AML-193 (cell line): ENCODE measurements at regions not wholly inside any gene's neighbourhood (a gene's known extent, or its start where the extent isn't known, plus 50 kb on each side); places are given as distances from the start of the nearest gene placed in this dataset.
"Not testable (repeated sequence)": the region's sequence is repeated elsewhere in the genome, so short reads cannot be mapped to it uniquely, and the experiment has no call there.

Source experiments
- DNase-seq, 2 experiments: peaks; one replicate each; lab custom pipeline; 2025; lab: John Stamatoyannopoulos, UW

DNA sequence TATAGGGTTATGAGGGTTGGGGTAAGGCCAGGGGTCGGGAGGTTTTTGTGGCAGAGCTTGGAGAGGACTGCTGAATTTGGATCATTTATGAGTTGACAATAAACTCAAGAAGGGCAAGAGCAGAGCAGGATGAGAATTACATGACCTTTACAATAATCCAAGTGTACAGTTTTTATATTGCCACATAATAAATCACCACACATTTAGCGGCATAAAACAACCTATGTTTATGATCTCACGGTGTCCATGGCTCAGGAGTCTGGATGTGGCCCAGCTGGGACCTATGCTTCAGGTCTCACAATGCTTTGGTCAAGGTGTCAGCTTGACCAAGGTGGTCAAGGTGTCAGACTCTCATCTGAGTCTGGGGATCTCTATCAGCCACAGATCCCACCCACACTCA, 118.3 kb upstream of the WSCD1 start:
- no peak for DNase-seq

DNA sequence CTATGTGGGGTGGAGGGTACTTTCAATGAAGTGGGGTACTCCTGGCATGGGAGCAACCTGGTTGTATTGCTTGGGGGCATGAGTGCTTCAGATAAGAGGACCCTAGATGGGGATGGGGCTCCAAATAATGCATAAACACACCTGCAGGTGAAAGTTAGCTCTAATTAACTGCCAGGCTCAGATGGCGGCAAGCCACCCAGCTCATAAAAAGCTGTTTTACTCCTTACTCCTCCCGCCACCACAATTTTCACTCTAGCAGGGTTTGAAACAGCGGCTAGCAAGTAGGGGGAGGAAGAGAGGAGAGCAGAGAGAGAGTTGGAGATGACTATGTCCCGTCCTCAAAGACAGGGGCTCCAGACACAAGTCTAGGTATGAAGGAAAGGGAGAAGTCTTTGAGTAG, 117.7 kb upstream of the WSCD1 start:
- no peak for DNase-seq

DNA sequence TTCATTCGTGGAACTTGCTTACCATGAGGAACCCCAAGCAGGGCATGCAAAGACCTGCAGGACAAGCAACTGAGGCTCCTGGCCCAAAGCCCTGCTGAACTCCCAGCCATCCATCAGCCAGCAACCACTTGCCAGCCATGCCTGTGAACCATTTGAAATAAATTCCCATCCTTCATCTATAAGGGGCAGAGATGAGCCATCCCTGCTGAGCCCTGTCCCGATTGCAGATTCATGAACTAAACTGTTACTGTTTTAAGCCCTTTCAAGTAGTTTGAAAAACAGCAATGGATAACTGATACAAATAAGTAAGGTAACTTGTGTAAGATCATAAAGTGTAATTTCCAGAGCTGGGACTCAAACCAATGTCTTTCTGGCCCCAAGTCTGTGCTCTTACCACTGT, 114.4 kb upstream of the WSCD1 start:
- DNase-seq: no peak

DNA sequence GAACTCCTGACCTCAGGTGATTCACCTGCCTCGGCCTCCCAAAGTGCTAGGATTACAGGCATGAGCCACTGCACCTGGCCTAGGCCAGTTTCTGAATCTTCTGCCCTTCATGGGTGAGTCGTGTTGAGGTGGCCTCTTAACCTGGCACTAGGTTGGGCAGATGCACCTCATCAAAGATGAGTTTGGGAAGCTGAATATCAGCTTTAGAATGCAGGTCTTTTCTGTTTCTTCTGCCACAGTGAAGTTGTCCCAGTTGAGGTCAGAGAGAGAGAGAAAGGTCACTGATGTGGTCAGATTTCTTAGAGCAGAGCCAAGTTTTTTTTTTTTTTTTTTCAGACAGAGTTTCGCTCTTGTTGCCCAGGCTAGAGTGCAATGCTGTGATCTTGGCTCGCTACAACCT, 111.3 kb upstream of the WSCD1 start:
- DNase-seq: no peak

DNA sequence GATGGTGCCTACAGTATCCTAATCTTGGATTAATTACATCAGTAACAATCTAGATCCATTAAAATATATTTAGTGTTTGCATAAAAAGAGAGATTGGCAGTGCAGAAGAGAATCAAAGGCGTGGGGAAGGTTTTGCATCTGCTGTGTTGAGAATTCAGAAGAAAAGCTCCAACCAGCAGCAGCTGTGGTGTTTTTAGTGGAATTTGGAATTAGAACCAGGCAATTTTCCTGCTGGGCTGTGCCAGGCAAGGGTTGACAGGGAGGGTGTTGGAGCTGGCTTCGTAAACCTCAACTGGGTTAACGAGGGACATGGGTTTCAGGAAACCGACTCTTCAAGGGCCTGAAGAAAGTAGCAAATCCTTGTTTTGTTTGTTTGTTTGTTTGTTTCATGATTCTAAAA, 107.8 kb upstream of the WSCD1 start:
- DNase-seq: no peak

DNA sequence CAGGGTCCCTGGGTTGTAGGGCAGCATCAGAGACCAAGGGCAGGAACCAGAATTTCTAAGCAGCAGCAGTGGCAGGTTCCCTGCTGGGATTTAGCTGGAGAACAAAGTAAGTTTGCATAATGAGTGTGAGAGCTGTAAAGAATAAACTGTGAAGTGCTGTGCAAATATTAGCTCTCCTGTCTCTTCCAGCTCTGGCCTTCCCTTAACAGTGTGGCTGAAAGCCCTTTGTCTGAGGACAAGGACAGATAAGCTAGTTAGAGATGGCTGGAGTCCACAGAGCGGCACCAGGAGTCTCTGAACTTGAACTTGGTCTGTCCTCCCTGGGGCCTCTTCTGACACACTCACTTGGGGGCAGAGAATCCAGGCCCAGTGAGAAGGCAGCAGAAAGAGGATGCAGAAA, 98.2 kb upstream of the WSCD1 start:
- no peak for DNase-seq

DNA sequence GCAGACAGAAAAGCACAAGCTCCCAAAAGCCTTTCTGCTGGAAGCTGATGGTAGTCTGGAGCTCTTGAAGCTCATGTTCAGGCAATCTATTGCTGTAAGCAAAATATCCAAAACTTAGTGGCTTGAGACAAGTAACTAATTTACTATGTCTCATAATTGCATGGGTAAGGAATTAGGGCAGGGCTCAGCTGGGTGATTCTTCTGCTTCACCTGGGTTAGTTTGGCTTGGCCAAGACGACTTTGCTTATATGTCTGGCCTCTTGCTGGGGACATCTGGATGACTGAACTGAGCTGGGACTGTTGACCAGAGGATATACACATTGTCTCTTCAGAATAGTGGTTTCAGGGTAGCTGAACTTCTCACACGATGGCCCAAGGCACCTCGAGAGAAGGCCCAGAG, 96.8 kb upstream of the WSCD1 start:
- DNase-seq: no peak

DNA sequence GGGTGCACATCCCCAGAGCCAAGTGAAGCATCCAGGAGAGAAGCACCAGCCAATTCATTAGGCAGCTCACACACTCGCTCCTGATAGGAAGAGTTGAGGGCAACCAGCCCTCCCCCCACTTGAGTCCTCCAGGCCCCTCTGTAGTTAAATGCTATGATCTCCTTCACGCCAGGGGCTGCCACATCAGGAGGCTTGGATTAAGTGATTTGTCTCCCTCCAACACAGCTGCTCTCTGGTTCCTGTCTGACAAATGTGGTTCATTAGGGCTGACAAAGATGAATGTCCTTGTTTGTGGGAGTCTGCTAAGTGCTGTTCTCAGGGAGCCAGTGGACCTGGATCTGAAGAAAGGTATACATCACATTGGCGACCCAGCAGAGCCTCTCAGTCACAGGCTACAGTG, 94.5 kb upstream of the WSCD1 start:
- no peak for DNase-seq

DNA sequence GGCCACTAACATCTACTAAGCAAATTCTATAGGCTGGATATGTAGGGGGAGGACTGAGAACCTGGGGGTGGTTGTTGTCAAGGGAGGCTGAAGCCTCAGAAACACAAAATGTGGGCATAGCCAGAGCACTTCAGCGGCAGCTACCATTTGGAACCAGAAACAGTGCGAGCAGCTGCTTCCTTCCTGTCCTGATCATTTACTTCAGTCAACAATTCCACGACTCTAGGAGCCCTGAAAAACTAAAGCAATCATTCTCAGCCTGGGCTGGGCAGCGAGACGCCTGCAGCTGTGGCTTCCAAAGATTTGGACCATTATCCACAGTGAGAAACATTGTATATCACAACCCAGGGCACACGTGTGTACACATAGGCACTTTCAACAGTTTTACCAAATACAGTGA, 93.9 kb upstream of the WSCD1 start:
- DNase-seq: no peak

DNA sequence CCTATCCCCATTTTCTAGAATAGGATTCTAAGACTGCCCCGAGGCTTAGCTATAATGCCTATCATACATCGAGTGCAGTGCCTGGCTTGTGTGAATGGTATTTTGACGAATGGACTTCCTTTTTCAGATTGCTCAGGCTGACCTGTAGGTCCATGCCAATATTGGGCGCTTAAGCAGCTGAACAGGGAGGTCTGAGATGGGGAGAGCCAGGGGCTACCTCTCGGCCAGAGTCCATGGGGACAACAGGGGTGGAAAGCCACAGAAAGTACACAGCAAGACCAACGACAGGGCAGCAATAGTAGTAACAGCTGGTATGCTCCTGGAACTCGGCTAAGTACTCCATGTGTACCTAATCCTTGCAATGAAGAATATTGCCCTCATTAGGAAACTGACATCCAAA, 91.7 kb upstream of the WSCD1 start:
- DNase-seq: no peak

DNA sequence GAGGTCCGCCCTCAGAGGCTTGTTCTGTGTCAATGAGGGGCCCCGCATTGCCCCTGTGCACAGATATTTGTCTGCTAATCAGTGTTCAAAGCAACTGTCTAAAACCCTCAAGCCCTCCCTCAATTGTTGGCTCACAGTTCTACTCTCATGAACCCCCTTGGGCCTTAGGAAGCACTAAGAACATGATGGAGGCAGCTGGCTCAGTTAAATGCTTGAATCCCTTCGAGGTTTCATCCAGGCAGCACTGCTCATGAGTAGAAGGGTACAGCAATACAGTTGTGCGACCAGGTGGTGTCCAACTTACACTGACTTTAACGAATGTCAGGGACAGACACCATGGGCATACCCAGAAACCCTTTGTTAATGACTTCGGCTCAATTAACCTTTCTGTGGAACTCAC, 89.2 kb upstream of the WSCD1 start:
- DNase-seq: no peak

DNA sequence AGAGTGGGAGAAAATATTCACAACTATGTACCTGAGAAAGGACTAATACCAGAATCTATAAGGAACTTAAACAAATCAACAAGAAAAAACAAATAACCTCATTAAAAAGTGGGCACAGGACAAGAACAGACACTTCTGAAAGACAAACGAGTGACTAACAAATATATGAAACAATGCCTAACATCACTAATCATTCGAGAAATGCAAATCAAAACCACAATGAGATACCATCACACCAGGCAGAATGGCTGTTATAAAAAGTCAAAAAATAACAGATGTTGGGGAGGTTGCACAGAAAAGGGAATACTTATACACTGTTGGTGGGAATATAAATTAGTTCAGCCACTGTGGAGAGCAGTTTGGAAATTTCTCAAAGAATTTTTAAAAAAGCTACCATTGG, 83.5 kb upstream of the WSCD1 start:
- DNase-seq: no peak

DNA sequence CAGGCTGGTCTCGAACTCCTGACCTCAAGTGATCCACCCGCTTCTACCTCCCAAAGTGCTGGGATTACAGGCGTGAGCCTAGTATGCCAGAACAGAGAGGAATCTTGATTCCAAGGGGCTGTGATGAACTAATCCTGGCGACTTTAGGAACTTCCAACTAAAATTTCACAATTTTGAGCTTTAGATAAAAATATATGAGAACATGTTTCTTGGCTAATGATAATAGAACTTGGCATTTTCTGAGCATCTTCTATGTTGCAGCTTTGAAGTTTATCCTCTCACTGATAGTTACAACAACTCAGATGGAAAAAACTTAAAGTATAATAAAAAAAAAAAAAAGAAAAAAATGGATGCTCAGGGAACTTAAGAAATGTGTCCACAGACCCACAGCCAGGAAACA, 69.8 kb upstream of the WSCD1 start:
- DNase-seq: no peak

DNA sequence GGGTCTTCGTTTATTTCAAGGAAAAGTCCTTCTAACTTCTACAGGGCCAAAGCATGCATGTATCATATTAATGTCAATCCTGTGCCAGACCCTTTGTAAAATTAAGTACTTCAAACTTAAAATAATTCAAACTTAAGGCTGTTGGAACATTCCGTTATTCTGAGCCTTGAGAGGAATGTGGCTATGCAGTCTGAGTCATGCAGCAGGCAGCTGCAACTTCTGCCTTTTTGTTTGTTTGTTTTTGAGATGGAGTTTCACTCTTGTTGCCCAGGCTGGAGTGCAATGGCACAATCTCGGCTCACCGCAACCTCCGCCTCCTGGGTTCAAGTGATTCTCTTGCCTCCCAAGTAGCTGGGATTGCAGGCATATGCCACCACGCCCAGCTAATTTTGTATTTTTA, 67.0 kb upstream of the WSCD1 start:
- DNase-seq: not testable (repeated sequence)

DNA sequence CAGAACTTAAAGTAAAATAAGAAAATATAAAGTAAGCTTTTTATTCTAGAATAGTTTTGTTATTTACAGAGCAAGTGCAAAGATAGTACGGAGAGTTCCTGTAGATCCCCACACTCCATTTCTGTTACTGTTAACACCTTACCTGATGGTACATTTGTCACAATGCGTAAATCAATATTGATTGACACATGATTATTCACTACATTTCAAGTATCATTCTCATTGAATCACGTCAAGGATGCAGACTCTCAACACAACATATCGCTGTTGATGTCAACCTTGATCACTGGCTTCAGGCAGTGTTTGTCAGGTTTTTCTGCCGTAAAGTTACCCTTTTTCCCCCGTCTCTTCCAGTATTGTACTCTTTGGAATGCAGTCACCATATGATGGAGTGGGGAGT, 64.2 kb upstream of the WSCD1 start:
- DNase-seq: no peak

DNA sequence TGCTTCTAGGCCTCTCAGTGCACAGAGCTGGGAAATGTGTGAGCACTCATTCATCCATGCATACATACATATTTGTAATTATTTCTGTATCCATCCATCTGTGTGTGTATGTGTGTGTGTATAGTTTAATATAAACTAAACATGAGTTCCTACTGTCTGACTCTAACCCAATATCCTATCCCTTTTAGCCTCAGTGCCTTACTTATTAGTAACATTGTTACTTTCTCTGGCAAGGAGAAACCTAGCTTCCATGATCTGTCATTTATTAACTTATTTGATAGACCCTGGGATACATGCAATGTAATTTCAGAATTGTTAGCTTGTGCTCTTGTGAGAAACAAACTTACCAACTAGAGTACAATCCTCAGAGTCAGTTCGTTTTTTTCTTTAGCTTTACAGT, 59.0 kb upstream of the WSCD1 start:
- no peak for DNase-seq

DNA sequence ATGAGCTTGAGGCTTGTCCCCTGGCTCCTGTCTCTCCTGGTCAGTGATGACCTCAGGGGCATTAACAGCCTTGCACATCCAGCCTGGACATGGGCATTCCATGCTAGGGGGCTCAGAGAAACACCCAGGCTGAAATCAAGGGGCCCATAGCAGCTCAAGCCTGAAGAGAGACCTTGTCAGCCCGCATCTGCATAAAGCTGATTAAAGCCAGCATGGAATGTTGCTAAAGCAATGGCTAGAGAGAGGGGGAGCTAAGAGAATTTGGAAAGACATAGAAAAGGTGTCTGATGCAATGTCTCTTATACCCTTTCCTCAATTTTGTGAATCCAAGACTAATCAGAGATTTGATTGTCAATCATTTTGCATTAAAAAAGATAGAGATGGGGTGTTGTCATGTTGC, 51.4 kb upstream of the WSCD1 start:
- DNase-seq: no peak

DNA sequence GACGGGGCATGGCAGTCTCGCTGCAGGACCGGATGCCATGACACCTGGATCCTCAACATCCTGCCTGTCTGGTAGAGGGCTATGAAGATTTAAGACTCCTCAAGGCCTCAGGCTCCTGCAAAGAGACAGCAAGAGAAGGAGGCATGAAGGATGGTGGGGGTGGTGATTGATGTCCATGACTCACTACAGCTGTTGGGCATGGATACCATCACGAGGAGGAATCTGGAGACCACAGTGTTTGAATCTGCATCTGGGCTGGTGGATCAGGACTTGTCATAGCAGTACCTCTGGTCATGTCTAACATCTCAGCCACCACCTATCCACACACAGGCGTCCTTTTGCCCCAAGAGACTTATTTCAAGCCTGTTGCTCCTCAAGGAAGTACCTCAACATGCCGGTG, 50.2 kb upstream of the WSCD1 start:
- DNase-seq: no peak

DNA sequence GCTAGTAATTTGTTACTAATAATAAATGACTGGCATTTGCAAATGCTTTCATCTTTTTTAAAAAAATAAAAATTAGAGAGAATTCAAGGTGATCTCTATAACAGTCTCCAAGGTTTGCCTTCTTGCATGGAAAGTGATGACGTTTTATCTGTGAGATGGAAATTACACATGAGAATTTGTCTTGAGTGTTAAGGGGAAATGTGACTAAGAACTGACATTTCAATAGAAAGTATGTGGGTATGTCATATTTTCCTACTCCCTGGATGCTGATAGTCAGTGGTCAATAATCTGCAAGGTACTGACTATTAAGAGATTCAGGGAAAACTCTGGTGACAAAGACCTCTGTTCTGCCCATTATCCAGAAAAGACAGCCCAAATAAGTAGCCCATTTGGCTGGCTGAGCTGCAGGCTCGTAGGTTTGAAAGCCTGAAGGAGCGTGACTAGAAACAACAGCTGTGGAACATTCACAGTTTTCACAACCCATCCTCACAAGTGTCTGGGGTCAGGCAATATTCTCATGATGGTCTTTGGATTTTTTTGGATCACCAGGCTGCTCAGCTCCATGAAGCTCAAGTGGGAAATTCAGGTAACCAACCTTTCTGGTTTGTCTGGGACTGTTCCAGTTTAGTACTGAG, 49.7 kb upstream of the WSCD1 start:
- DNase-seq: no peak
